Activated naive CD4-positive, alpha-beta T cell treated with anti-CD3 and anti-CD28 coated beads for 36 hours (primary cell): ENCODE measurements at regions not wholly inside any gene's neighbourhood (a gene's known extent, or its start where the extent isn't known, plus 50 kb on each side); places are given as distances from the start of the nearest gene placed in this dataset.

Source experiments
- CTCF ChIA-PET: fragments of 350-600 bp; sonication (Branson Sonifier 250); formaldehyde crosslinking; loops from one replicate; lab custom pipeline; 2021; ENCODE audit warnings: antibody characterized with exemption; lab: Charles Lee
- DNase-seq: peaks from one replicate; pipeline ENCODE4 v3.0.0-alpha.2; 2020
- H3K27ac Mint-ChIP-seq: one replicate; pipeline ENCODE4 v1.8.0; 2021; ENCODE audit warnings: mild to moderate bottlenecking, mixed read lengths
- H3K27me3 Mint-ChIP-seq: one replicate; pipeline ENCODE4 v1.8.0; 2021; ENCODE audit warnings: low read depth, mixed read lengths
- H3K36me3 Mint-ChIP-seq: one replicate; pipeline ENCODE4 v1.8.0; 2021; ENCODE audit warnings: low read depth, mixed read lengths
- H3K4me1 Mint-ChIP-seq: one replicate; pipeline ENCODE4 v1.8.0; 2021; ENCODE audit warnings: low read depth, mixed read lengths
- H3K4me3 Mint-ChIP-seq: one replicate; pipeline ENCODE4 v1.8.0; 2021; ENCODE audit warnings: mild to moderate bottlenecking, moderate library complexity, mixed read lengths
- H3K9me3 Mint-ChIP-seq: one replicate; pipeline ENCODE4 v1.8.0; 2021; ENCODE audit warnings: mixed read lengths
- intact Hi-C: fragments of 100-400 bp; cut with micrococcal nuclease; formaldehyde crosslinking; loops from one replicate; pipeline ENCODE4 v1.15.1; 2023

DNA sequence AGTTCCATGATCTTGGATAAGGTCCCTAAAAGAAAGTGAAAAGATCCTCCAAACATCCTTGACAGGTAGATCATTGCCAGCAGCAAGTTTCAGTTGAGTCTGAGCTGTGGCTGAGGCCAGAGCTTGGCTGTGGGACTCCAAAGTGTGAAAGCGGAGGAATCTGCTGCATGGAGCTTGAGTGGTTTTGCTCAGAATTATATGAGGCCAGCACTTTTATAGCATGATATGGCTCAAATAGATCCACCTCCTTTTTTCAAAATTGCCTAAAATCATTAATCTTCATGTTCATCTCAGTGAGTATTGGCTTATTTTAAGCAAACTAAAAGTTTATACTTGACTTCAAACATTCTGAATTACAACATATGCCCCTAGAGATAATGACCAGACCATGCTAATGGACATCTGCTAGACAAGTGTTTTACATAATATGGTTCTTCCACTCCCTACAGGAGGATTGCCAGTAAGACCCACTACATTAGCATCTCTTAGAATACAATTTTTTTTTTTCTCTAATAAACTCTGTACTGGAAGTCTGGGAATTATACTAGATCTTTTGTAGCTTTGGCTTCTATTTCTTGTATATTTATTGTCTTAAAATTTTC is 368.1 kb downstream of the ZPLD1 start:
- H3K4me1 Mint-ChIP-seq = no peaks in the 10 kb centered on the region
- H3K9me3 Mint-ChIP-seq = no peaks in the 10 kb centered on the region
- H3K27ac Mint-ChIP-seq = no peak overlapping the region
- no peaks in the 10 kb centered on the region for H3K27me3 Mint-ChIP-seq
- H3K4me3 Mint-ChIP-seq = no peak overlapping the region
- CTCF ChIA-PET = no interaction called here
- intact Hi-C loops = no loop called here
- no peak for DNase-seq
- no peaks in the 10 kb centered on the region for H3K36me3 Mint-ChIP-seq

DNA sequence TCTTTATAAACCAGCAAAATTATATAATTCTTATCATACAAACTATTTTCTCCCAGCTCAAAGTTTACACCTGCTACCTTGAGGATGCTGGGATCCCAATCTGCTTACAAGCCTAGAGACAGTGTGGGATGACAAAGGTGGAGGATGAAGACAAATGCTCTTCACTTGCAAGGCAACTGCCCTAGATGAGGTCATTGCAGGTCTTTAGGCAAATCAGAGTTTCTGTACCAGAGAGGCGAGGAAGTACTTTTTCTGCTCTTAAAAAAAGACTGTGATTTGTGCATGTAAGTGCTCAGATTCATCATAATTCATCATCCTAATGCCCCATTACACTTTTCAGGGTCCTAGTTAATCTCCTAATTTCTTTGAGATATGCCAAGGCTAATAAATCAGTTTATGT is 376.1 kb downstream of the ZPLD1 start:
- CTCF ChIA-PET = no interaction called here
- H3K27me3 Mint-ChIP-seq = no peaks in the 10 kb centered on the region

GRCh38 chr3:102826636-102827035 is 391.8 kb downstream of the ZPLD1 start:
- no peaks in the 10 kb centered on the region for H3K36me3 Mint-ChIP-seq
- CTCF ChIA-PET = no interaction called here
- H3K4me3 Mint-ChIP-seq = no peak overlapping the region
- H3K27me3 Mint-ChIP-seq = peaks cover 5% of the 10 kb centered on the region
- H3K4me1 Mint-ChIP-seq = no peaks in the 10 kb centered on the region
- H3K9me3 Mint-ChIP-seq = peaks cover 2% of the 10 kb centered on the region
- DNase-seq = no peak
- H3K27ac Mint-ChIP-seq = no peak overlapping the region
- intact Hi-C loops = no loop called here

More for the DNA sequence above, 376.1 kb downstream of the ZPLD1 start:
- H3K36me3 Mint-ChIP-seq = no peaks in the 10 kb centered on the region
- H3K27ac Mint-ChIP-seq = no peak overlapping the region
- intact Hi-C loops = no loop called here
- no peaks in the 10 kb centered on the region for H3K9me3 Mint-ChIP-seq
- no peak for DNase-seq
- H3K4me1 Mint-ChIP-seq = no peaks in the 10 kb centered on the region
- H3K4me3 Mint-ChIP-seq = no peak overlapping the region

DNA sequence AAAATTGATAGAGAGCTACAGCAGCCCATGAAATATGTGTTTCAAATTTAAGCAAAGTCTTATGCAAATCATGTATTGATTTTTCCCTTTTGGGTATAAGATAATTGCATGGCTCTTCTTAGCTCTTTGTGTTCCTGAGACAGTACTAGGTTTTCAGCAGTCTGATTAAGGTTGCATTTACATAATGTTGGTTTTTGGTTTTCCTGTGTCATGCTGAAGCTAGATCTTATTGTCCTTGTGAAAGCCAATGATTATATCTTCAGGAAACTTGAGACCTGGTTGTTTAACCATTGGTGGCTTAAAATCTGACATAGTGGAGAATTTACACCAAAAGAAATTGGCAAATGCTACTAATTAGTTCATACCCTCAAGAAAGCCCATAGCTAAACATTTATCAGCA is 392.6 kb downstream of the ZPLD1 start:
- Mint-ChIP-seq H3K4me1 (no peaks in the 10 kb centered on the region), H3K9me3 (peaks cover 2% of the 10 kb centered on the region), H3K27ac (no peak overlapping the region), H3K4me3 (no peak overlapping the region), H3K36me3 (no peaks in the 10 kb centered on the region), H3K27me3 (peaks cover 5% of the 10 kb centered on the region)
- intact Hi-C loops = no loop called here
- no peak for DNase-seq
- CTCF ChIA-PET = no interaction called here

GRCh38 chr3:102830415-102830814 is 395.6 kb downstream of the ZPLD1 start:
- Mint-ChIP-seq H3K27ac (no peak overlapping the region), H3K9me3 (no peaks in the 10 kb centered on the region), H3K4me1 (no peaks in the 10 kb centered on the region), H3K36me3 (no peaks in the 10 kb centered on the region), H3K27me3 (peaks cover 5% of the 10 kb centered on the region), H3K4me3 (no peak overlapping the region)
- CTCF ChIA-PET = no interaction called here
- no peak for DNase-seq
- intact Hi-C loops = no loop called here

- Mint-ChIP-seq H3K27me3 (no peaks in the 10 kb centered on the region), H3K27ac (no peak overlapping the region), H3K4me1 (no peaks in the 10 kb centered on the region), H3K9me3 (peaks cover 10% of the 10 kb centered on the region), H3K36me3 (no peaks in the 10 kb centered on the region), H3K4me3 (no peak overlapping the region)
- intact Hi-C loops = no loop called here
- CTCF ChIA-PET = no interaction called here
- no peak for DNase-seq
Measured at GRCh38 chr3:102841866-102842265, 407.1 kb downstream of the ZPLD1 start.

GRCh38 chr3:102866845-102867244 is 432.0 kb downstream of the ZPLD1 start:
- Mint-ChIP-seq H3K9me3 (peaks cover 2% of the 10 kb centered on the region), H3K4me3 (no peak overlapping the region), H3K27me3 (no peaks in the 10 kb centered on the region), H3K4me1 (no peaks in the 10 kb centered on the region), H3K36me3 (no peaks in the 10 kb centered on the region), H3K27ac (no peak overlapping the region)
- DNase-seq = no peak
- intact Hi-C loops = no loop called here
- CTCF ChIA-PET = no interaction called here

DNA sequence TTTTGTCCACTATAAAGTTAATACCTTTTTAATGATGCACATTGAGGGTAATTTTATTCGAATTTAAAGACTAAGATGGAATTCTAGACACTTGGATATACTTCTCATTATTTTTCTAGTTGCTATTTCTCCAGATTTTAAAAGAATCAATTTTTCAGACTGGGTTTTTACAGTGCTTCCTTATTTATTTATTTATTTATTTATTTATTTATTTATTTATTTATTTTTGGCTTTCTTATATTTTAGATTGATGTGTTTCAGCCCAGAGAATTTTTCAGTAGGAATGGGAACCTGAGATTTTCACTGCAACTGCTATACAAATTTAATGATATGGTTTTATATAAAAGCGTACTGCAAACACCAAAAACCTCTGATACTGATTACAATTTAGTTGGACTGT is 448.7 kb downstream of the ZPLD1 start:
- Mint-ChIP-seq H3K27ac (no peak overlapping the region), H3K9me3 (no peaks in the 10 kb centered on the region), H3K4me3 (no peak overlapping the region), H3K4me1 (no peaks in the 10 kb centered on the region), H3K27me3 (no peaks in the 10 kb centered on the region), H3K36me3 (no peaks in the 10 kb centered on the region)
- CTCF ChIA-PET = no interaction called here
- no peak for DNase-seq
- intact Hi-C loops = no loop called here

DNA sequence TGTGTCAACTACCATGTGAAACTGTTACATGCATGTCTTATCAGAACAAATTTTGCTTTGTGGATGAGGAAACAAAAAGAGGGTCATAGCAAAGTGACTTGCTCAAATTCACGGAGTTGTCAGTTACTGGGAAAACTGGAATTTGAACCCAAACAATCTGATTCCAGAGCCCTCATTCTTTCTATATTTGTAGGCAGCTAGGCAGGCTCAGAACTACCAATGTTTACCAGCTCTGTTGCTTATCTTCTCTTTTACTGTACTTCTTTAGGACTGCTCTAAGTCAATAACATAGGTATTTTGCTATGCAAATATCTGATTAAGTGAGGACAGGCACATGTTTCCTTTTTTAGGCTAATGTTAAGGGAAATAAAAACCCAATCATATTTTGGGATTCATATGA is 450.5 kb downstream of the ZPLD1 start:
- Mint-ChIP-seq H3K27me3 (no peaks in the 10 kb centered on the region), H3K27ac (no peak overlapping the region), H3K36me3 (no peaks in the 10 kb centered on the region), H3K4me3 (no peak overlapping the region), H3K4me1 (no peaks in the 10 kb centered on the region), H3K9me3 (no peaks in the 10 kb centered on the region)
- DNase-seq = no peak
- intact Hi-C loops = no loop called here
- CTCF ChIA-PET = no interaction called here

GRCh38 chr3:102887431-102887830 is 452.6 kb downstream of the ZPLD1 start:
- Mint-ChIP-seq H3K9me3 (no peaks in the 10 kb centered on the region), H3K27me3 (no peaks in the 10 kb centered on the region), H3K27ac (no peak overlapping the region), H3K4me3 (no peak overlapping the region), H3K36me3 (no peaks in the 10 kb centered on the region), H3K4me1 (no peaks in the 10 kb centered on the region)
- intact Hi-C loops = no loop called here
- DNase-seq = no peak
- CTCF ChIA-PET = no interaction called here

- Mint-ChIP-seq H3K27me3 (no peaks in the 10 kb centered on the region), H3K9me3 (no peaks in the 10 kb centered on the region), H3K4me1 (no peaks in the 10 kb centered on the region), H3K36me3 (no peaks in the 10 kb centered on the region), H3K27ac (no peak overlapping the region), H3K4me3 (no peak overlapping the region)
- intact Hi-C loops = no loop called here
- no peak for DNase-seq
- CTCF ChIA-PET = no interaction called here
Measured at GRCh38 chr3:102896851-102897621, 462.2 kb downstream of the ZPLD1 start.

DNA sequence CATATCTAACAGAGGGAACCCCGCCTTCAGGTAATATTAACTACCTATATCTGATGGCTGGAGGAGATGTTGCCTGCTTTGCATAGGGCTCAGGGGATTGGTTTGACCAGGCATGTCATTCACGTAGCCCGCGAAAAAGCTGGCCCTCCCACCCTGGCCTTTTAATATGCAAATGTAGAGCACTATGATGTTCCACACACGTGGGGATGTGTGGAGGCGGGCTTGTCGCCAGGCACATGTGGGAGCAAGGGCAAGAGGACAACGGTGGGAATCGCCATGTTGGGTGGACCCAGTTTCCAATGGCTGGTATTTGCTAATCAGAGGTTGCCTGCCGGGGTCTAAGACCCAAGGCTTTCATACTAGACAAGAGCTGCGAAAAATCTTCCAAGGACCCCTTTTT is 469.8 kb downstream of the ZPLD1 start:
- Mint-ChIP-seq H3K9me3 (no peaks in the 10 kb centered on the region), H3K27ac (no peak overlapping the region), H3K36me3 (no peaks in the 10 kb centered on the region), H3K4me3 (no peak overlapping the region), H3K27me3 (no peaks in the 10 kb centered on the region), H3K4me1 (no peaks in the 10 kb centered on the region)
- intact Hi-C loops = no loop called here
- CTCF ChIA-PET = no interaction called here
- DNase-seq = no peak

GRCh38 chr3:102905811-102906210 is 471.0 kb downstream of the ZPLD1 start:
- no peaks in the 10 kb centered on the region for H3K27me3 Mint-ChIP-seq
- H3K36me3 Mint-ChIP-seq = no peaks in the 10 kb centered on the region
- H3K9me3 Mint-ChIP-seq = no peaks in the 10 kb centered on the region
- no peak for DNase-seq
- H3K4me3 Mint-ChIP-seq = no peak overlapping the region
- H3K27ac Mint-ChIP-seq = no peak overlapping the region
- no peaks in the 10 kb centered on the region for H3K4me1 Mint-ChIP-seq
- intact Hi-C loops = no loop called here
- CTCF ChIA-PET = no interaction called here
